Stimulated activated effector memory CD8-positive, alpha-beta T cell treated with anti-CD3 and anti-CD28 coated beads, Interleukin-12 subunit alpha, Interleukin-12 subunit beta, amount 100 ng/mL, for 72 hours (primary cell): ENCODE measurements at regions not wholly inside any gene's neighbourhood (a gene's known extent, or its start where the extent isn't known, plus 50 kb on each side); places are given as distances from the start of the nearest gene placed in this dataset.

Experiments used
- ATAC-seq: fragments of 150-1000 bp; cut with Tn5 transposase; 2 replicates; pipeline ENCODE4 v1.10.0; 2021
- DNase-seq, 2 donors: peaks; one replicate each; pipeline ENCODE4 v3.0.0; 2021 to 2022; ENCODE audit warnings: low spot score in 2 of 2
- H3K27ac Mint-ChIP-seq: one replicate; pipeline ENCODE4 v1.8.0; 2022; ENCODE audit warnings: mild to moderate bottlenecking, mixed read lengths
- H3K36me3 Mint-ChIP-seq: one replicate; pipeline ENCODE4 v1.8.0; 2022; ENCODE audit warnings: mild to moderate bottlenecking, mixed read lengths
- H3K4me1 Mint-ChIP-seq: one replicate; pipeline ENCODE4 v1.8.0; 2022; ENCODE audit warnings: mixed read lengths
- H3K4me3 Mint-ChIP-seq: one replicate; pipeline ENCODE4 v1.8.0; 2022; ENCODE audit warnings: mild to moderate bottlenecking, mixed read lengths
- H3K9me3 Mint-ChIP-seq: one replicate; pipeline ENCODE4 v1.8.0; 2022; ENCODE audit warnings: mixed read lengths

DNA sequence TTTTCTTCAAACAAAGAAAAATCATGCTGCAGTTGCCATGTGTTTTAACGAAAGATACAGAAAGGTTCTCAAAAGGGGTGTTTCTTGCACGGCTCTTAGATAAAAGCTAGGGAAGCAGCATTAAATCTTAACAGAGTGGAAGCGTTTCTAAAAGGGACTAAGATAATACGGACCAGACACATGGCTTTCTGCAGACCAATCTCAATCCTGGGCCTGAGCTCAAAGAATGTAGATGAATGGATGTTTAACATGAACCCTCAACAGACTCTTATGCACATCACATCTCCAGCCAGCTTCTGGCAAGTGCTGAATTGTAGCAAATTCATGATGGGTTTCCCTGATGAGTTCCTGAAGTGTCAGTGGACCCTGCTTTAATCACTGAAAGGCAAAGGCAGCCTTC is 80.2 kb upstream of the COX10 start:
- Mint-ChIP-seq H3K27ac (no peak overlapping the region), H3K4me1 (peaks cover 7% of the 10 kb centered on the region)
- ATAC-seq: no peak

GRCh38 chr17:13993106-13993505 is 76.2 kb upstream of the COX10 start:
- Mint-ChIP-seq H3K9me3 (no peaks in the 10 kb centered on the region), H3K27ac (no peak overlapping the region), H3K36me3 (no peaks in the 10 kb centered on the region), H3K4me1 (no peaks in the 10 kb centered on the region), H3K4me3 (no peak overlapping the region)
- ATAC-seq (no peak), DNase-seq (no peak)

More for the DNA sequence above, 80.2 kb upstream of the COX10 start:
- H3K4me3 Mint-ChIP-seq: no peak overlapping the region
- no peaks in the 10 kb centered on the region for H3K9me3 Mint-ChIP-seq
- H3K36me3 Mint-ChIP-seq: peaks cover 4% of the 10 kb centered on the region
- no peak for DNase-seq

DNA sequence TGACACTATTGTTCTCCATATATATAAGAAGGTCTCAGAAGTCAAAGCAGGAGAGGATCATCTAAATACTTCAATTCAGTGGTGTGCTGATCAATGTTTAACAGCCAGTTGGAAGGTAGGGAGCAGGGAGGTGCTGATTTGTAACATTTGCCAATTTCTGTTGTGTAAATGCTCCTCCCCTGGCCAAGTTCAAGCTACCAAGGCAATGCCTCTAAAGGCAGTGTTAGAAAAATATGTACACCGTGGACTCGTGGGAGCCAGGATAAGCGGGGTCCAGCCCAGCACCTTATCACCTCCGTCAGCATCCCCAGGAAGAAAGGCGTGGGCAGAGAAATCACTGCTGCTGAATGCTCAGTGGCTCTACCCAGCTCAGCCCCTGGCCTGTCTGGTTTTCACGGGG is 75.3 kb upstream of the COX10 start:
- no peak for DNase-seq
- no peak overlapping the region for H3K4me3 Mint-ChIP-seq
- H3K4me1 Mint-ChIP-seq: no peaks in the 10 kb centered on the region
- no peak overlapping the region for H3K27ac Mint-ChIP-seq
- ATAC-seq: no peak
- no peaks in the 10 kb centered on the region for H3K36me3 Mint-ChIP-seq
- no peaks in the 10 kb centered on the region for H3K9me3 Mint-ChIP-seq

- no peak for ATAC-seq
- Mint-ChIP-seq H3K27ac (no peak overlapping the region), H3K9me3 (peaks cover 1% of the 10 kb centered on the region), H3K36me3 (no peaks in the 10 kb centered on the region), H3K4me3 (no peak overlapping the region), H3K4me1 (no peaks in the 10 kb centered on the region)
- DNase-seq: no peak
These were observed 73.4 kb upstream of the COX10 start for GRCh38 chr17:13995856-13996271.

GRCh38 chr17:13996276-13996675 is 73.0 kb upstream of the COX10 start:
- no peak overlapping the region for H3K4me3 Mint-ChIP-seq
- no peaks in the 10 kb centered on the region for H3K36me3 Mint-ChIP-seq
- H3K27ac Mint-ChIP-seq: no peak overlapping the region
- DNase-seq: no peak
- no peak for ATAC-seq
- H3K4me1 Mint-ChIP-seq: no peaks in the 10 kb centered on the region
- peaks cover 4% of the 10 kb centered on the region for H3K9me3 Mint-ChIP-seq

DNA sequence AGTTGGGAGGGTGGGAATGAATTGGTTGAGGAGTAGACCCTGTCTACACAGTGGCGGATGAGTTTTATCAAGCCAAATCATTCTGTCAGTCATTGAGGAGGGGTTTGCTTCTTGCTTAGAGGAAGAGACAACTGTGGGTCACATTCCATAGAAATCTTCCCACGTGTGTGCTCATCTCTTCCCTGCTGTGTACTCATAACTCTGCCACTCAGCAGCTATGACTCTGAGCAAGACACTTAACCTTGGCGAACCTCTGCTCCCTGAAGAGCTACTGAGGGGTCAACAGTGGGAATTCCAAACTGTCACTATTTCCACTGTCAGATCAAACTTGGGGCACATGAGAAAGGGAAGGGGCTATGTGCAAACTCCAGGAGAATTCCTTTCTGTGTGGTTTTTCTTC is 72.6 kb upstream of the COX10 start:
- ATAC-seq (no peak), DNase-seq (no peak)
- no peaks in the 10 kb centered on the region for H3K36me3 Mint-ChIP-seq
- H3K27ac Mint-ChIP-seq: no peak overlapping the region
- no peaks in the 10 kb centered on the region for H3K4me1 Mint-ChIP-seq
- peaks cover 4% of the 10 kb centered on the region for H3K9me3 Mint-ChIP-seq
- H3K4me3 Mint-ChIP-seq: no peak overlapping the region

GRCh38 chr17:14004927-14005620 is 64.2 kb upstream of the COX10 start:
- Mint-ChIP-seq H3K9me3 (peaks cover 4% of the 10 kb centered on the region), H3K27ac (no peak overlapping the region), H3K36me3 (no peaks in the 10 kb centered on the region), H3K4me3 (no peak overlapping the region), H3K4me1 (no peaks in the 10 kb centered on the region)
- DNase-seq (no peak), ATAC-seq (no peak)

DNA sequence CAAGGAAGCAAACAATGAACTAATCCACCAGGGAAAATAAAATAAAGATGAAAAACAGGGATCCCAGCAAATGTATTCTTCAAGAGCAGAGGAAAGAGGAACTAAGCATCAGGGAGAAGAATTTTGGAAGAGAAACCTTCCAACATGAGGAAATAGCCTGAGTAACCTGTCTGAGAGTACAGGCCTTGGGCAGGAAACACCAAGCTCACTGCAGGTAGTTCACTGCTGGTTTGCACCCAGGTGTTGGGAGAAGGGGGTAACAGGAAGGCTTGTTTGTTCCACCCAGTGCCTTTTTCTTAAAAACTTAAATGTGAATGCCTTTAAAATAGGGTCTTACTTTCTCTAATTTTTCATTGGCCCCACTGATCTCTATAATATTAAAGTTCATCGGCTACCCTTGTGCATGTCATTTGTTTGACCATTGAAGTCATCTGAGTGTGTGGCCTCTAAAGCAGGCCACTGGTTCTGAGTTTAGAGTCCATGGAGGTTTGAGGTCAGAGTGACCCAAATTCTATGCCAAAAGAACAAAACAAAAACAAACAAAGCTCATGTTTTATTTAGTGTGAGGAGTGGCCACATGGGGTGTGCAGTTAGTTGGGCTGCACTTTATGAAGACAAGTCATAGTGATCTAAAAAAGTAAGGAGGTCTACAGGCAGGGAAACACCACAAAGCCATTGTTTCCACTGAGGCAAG is 62.9 kb upstream of the COX10 start:
- no peak for ATAC-seq
- Mint-ChIP-seq H3K9me3 (no peaks in the 10 kb centered on the region), H3K4me1 (no peaks in the 10 kb centered on the region), H3K4me3 (no peak overlapping the region), H3K27ac (no peak overlapping the region), H3K36me3 (no peaks in the 10 kb centered on the region)
- DNase-seq: no peak

GRCh38 chr17:14007951-14008350 is 61.4 kb upstream of the COX10 start:
- Mint-ChIP-seq H3K36me3 (no peaks in the 10 kb centered on the region), H3K9me3 (no peaks in the 10 kb centered on the region), H3K27ac (no peak overlapping the region), H3K4me3 (no peak overlapping the region), H3K4me1 (no peaks in the 10 kb centered on the region)
- DNase-seq: no peak
- ATAC-seq: no peak

- DNase-seq: no peak
- no peaks in the 10 kb centered on the region for H3K9me3 Mint-ChIP-seq
- H3K4me3 Mint-ChIP-seq: no peak overlapping the region
- ATAC-seq: no peak
- no peaks in the 10 kb centered on the region for H3K36me3 Mint-ChIP-seq
- H3K27ac Mint-ChIP-seq: no peak overlapping the region
- no peaks in the 10 kb centered on the region for H3K4me1 Mint-ChIP-seq
These were observed 58.1 kb upstream of the COX10 start for GRCh38 chr17:14011036-14011692.

DNA sequence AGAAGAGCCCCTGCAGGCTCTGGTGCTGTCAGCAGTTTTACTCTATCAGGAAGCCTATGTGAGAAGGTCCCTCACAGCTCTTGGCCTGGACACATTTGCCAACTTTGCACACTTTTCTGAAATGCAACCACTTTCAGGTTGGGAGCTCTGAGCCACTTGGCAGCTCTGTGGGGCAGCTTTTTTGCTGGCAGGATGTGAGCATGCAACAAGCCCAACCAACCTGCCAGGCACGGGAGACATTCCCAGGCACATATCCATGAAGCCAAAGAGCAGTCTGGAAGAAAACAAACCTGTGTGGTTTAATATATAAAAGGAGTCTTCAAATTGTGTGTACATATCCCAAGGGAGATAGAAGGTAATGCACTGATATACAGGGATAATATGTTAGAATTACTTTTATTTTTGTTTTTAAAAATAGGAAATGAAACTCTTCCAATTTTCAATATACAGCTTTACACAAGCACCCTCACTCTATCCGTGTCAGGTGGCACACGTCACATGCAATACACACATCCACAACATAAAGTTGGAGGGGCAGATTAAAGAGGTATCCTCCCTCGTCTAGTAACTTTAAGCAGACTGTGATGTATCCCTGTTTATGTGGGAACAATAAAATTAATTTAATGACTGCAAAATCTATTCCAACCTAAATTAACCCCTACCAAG is 57.4 kb upstream of the COX10 start:
- no peak overlapping the region for H3K27ac Mint-ChIP-seq
- no peak overlapping the region for H3K4me3 Mint-ChIP-seq
- no peak for DNase-seq
- no peaks in the 10 kb centered on the region for H3K4me1 Mint-ChIP-seq
- H3K36me3 Mint-ChIP-seq: no peaks in the 10 kb centered on the region
- no peaks in the 10 kb centered on the region for H3K9me3 Mint-ChIP-seq
- no peak for ATAC-seq

DNA sequence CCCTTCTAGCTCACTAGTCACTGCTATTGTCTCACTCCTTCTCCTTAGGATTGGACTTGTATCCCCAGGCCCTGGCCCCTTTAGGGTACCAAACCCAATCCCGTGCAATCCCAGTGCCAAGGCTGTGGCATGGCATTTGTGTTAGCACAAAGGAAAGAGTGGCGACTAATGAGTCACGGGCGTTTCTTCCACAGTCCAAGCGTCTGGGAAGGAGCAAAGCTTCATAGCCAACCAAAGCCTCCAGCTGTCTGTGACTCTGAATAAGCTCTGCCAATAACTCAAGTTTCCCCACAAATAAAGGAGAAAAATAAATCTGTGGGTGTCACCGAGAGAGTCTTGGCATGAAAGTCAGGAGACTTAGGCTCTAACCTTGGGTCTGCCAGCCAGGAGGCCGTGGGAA is 54.6 kb upstream of the COX10 start:
- peaks cover 5% of the 10 kb centered on the region for H3K4me1 Mint-ChIP-seq

DNA sequence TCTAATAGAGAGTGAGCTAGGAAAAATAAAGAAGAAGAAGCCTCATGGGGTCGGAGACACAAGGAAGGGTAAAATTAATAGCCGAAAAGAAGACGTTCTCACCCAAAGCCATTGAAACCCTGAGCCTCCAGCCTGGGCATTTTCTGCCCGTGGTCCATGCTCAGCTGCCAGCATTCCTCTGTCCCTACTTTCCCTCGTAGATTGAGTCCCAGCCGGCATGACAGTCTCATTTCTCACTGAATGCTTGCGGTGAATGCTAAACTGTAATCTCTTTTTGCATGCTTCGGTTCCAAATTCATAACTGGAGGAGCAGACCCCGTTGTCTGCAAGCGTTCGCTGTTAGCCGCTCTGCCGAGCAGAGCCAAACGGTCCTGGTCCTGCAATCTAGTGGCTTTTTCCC is 54.0 kb upstream of the COX10 start:
- no peak overlapping the region for H3K27ac Mint-ChIP-seq
- H3K36me3 Mint-ChIP-seq: no peaks in the 10 kb centered on the region
- DNase-seq: no peak
- no peak overlapping the region for H3K4me3 Mint-ChIP-seq
- H3K9me3 Mint-ChIP-seq: no peaks in the 10 kb centered on the region
- ATAC-seq: no peak
- H3K4me1 Mint-ChIP-seq: peaks cover 8% of the 10 kb centered on the region

More for the DNA sequence above, 54.6 kb upstream of the COX10 start:
- ATAC-seq (no peak), DNase-seq (no peak)
- no peaks in the 10 kb centered on the region for H3K9me3 Mint-ChIP-seq
- H3K36me3 Mint-ChIP-seq: no peaks in the 10 kb centered on the region
- H3K4me3 Mint-ChIP-seq: no peak overlapping the region
- no peak overlapping the region for H3K27ac Mint-ChIP-seq

- Mint-ChIP-seq H3K9me3 (no peaks in the 10 kb centered on the region), H3K36me3 (no peaks in the 10 kb centered on the region), H3K4me1 (peaks cover 8% of the 10 kb centered on the region), H3K27ac (no peak overlapping the region), H3K4me3 (no peak overlapping the region)
- ATAC-seq (no peak), DNase-seq (no peak)
These were observed 52.4 kb upstream of the COX10 start for GRCh38 chr17:14016858-14017257.

GRCh38 chr17:14019186-14019956 is 49.9 kb upstream of the COX10 start:
- Mint-ChIP-seq H3K4me3 (no peak overlapping the region), H3K36me3 (no peaks in the 10 kb centered on the region), H3K27ac (peak overlapping the region; percentile 58), H3K9me3 (no peaks in the 10 kb centered on the region), H3K4me1 (peaks cover 8% of the 10 kb centered on the region)
- ATAC-seq (peak; percentile 85), DNase-seq (no peak)
